Fibroblast of lung (primary cell): ENCODE measurements at regions not wholly inside any gene's neighbourhood (a gene's known extent, or its start where the extent isn't known, plus 50 kb on each side); places are given as distances from the start of the nearest gene placed in this dataset.
A peak's percentile ranks its signal among the peaks of the same experiment; 100 is the strongest.

Experiments
- DNase-seq, 2 donors: peaks; one replicate each; pipeline versions ENCODE4 v3.0.0 to v3.0.0-alpha.2; 2010; ENCODE audit warnings: low read depth in 2 of 2
- H2AFZ ChIP-seq: 2 replicates; pipeline ENCODE4 v1.5.1; 2012; ENCODE audit warnings: low read length, control low read depth, inconsistent platforms
- H3K27ac ChIP-seq: 2 replicates; pipeline ENCODE4 v1.5.1; 2011; ENCODE audit warnings: low read length, control low read depth; ENCODE audit not compliant: insufficient read depth
- H3K27me3 ChIP-seq: 2 replicates; pipeline ENCODE4 v1.5.1; 2011; ENCODE audit warnings: mild to moderate bottlenecking, low read length; ENCODE audit not compliant: control insufficient read depth, insufficient read depth
- H3K36me3 ChIP-seq: 2 replicates; pipeline ENCODE4 v1.5.1; 2011; ENCODE audit warnings: low read length; ENCODE audit not compliant: control insufficient read depth, insufficient read depth
- H3K4me1 ChIP-seq: 2 replicates; pipeline ENCODE4 v1.5.1; 2011; ENCODE audit warnings: low read length; ENCODE audit not compliant: control insufficient read depth, insufficient read depth; ENCODE audit errors: extremely low read depth
- H3K4me2 ChIP-seq: 2 replicates; pipeline ENCODE4 v1.5.1; 2011; ENCODE audit warnings: low read length, control low read depth; ENCODE audit not compliant: insufficient read depth; ENCODE audit errors: extremely low read depth
- H3K4me3 ChIP-seq, 4 experiments: fragments of 200-600 bp in 1 of 4; sonication (generic) in 1 of 4; replicated peaks in 1 of 4; 2 replicates each; pipeline ENCODE4 v1.5.1; 2011 to 2016; ENCODE audit warnings: low read length in 4 of 4, low read depth in 3 of 4, mild to moderate bottlenecking in 3 of 4, control low read depth in 2 of 4, inconsistent platforms in 1 of 4, mixed read lengths in 1 of 4; ENCODE audit not compliant: insufficient read depth in 1 of 4; ENCODE audit errors: control extremely low read depth in 1 of 4
- H3K79me2 ChIP-seq: 2 replicates; pipeline ENCODE4 v1.5.1; 2012; ENCODE audit warnings: mild to moderate bottlenecking, low read length, inconsistent platforms; ENCODE audit not compliant: control insufficient read depth, insufficient read depth
- H3K9ac ChIP-seq: 2 replicates; pipeline ENCODE4 v1.5.1; 2011; ENCODE audit warnings: mild to moderate bottlenecking, low read length, control low read depth; ENCODE audit not compliant: insufficient read depth
- H3K9me3 ChIP-seq: 2 replicates; pipeline ENCODE4 v1.5.1; 2012; ENCODE audit warnings: low read depth, low read length; ENCODE audit not compliant: control insufficient read depth, insufficient read depth
- H4K20me1 ChIP-seq: 2 replicates; pipeline ENCODE4 v1.5.1; 2011; ENCODE audit warnings: low read length; ENCODE audit not compliant: control insufficient read depth, insufficient read depth; ENCODE audit errors: extremely low read depth
- EZH2 ChIP-seq: IDR thresholded peaks from 2 replicates; pipeline ENCODE4 v1.5.1; 2012; ENCODE audit warnings: low read length, control low read depth, mild to moderate bottlenecking; ENCODE audit errors: missing control alignments
- TF ChIP-seq, protein P1 (sequence below), 2 donors: IDR thresholded peaks in 1 of 2; conservative IDR thresholded peaks in 1 of 2; 1 replicate in 1 of 2; 2 replicates in 1 of 2; pipeline ENCODE4 v1.5.1; 2011 to 2012; ENCODE audit warnings: low read length in 2 of 2, control low read depth in 1 of 2, inconsistent platforms in 1 of 2, low read depth in 1 of 2, mild to moderate bottlenecking in 1 of 2

DNA sequence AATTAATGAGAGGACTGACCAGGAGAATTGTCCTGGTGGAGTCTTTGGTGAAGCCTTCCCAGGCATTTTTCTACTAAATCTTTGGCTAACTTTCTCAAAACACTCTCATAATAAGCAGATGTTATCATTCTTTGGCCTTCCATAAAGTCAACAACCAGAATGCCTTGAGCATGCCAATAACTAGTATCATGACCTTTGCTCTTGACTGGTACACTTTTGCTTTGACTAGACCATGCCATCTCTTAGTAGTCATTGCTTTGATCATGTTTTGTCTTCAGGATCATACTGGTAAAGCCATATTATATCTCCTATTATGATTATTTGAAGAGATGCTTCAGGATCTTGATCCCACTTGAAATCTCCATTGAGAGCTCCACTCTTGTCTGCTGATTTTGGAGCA, 506.9 kb downstream of the ELAVL2 start:
- no peak overlapping the region for H3K4me2 ChIP-seq

DNA sequence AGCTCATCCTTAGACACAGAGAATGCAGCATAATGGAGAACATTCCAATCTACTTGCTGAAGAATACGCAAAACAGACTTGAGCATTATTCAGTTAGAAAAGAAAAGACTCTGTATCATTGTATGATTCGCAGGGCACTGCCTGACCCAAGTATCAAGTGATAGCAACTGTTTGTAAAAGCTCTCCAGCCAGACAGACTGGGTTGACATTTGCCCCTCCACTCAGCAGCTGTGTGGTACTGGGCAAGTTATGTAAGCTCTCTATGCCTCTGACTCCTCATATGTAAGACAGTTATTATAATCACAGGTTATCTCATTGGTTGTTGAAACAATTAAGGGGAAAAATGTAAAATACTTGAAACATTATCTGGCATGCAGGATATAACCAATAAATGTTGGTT, 505.0 kb downstream of the ELAVL2 start:
- Histone ChIP-seq H3K9ac (no peak overlapping the region), H3K4me2 (no peak overlapping the region), H3K9me3 (no peaks in the 10 kb centered on the region), H2AFZ (no peak overlapping the region), H3K79me2 (no peaks in the 10 kb centered on the region), H3K4me3 (no peak overlapping the region), H3K27me3 (no peaks in the 10 kb centered on the region), H4K20me1 (no peaks in the 10 kb centered on the region), H3K4me1 (no peaks in the 10 kb centered on the region), H3K36me3 (no peaks in the 10 kb centered on the region), H3K27ac (no peak overlapping the region)
- TF ChIP-seq, protein P1, sequence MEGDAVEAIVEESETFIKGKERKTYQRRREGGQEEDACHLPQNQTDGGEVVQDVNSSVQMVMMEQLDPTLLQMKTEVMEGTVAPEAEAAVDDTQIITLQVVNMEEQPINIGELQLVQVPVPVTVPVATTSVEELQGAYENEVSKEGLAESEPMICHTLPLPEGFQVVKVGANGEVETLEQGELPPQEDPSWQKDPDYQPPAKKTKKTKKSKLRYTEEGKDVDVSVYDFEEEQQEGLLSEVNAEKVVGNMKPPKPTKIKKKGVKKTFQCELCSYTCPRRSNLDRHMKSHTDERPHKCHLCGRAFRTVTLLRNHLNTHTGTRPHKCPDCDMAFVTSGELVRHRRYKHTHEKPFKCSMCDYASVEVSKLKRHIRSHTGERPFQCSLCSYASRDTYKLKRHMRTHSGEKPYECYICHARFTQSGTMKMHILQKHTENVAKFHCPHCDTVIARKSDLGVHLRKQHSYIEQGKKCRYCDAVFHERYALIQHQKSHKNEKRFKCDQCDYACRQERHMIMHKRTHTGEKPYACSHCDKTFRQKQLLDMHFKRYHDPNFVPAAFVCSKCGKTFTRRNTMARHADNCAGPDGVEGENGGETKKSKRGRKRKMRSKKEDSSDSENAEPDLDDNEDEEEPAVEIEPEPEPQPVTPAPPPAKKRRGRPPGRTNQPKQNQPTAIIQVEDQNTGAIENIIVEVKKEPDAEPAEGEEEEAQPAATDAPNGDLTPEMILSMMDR (conservative IDR thresholded peaks at IDR 0.05 in 1 of 2, IDR thresholded peaks at IDR 0.05 in 1 of 2; ENCODE audit: low read depth in 1 of 2, low read length in 2 of 2), result no peak
- TF ChIP-seq EZH2, result no peak
- no peak for DNase-seq

More for the DNA sequence above, 506.9 kb downstream of the ELAVL2 start:
- H3K27me3 ChIP-seq, result no peaks in the 10 kb centered on the region
- H4K20me1 ChIP-seq, result no peaks in the 10 kb centered on the region
- H3K4me3 ChIP-seq, result no peak overlapping the region
- H3K36me3 ChIP-seq, result no peaks in the 10 kb centered on the region
- no peak overlapping the region for H3K9ac ChIP-seq
- DNase-seq, result no peak
- H3K27ac ChIP-seq, result no peak overlapping the region
- H3K9me3 ChIP-seq, result no peaks in the 10 kb centered on the region
- no peak overlapping the region for H2AFZ ChIP-seq
- TF ChIP-seq EZH2, result no peak
- TF ChIP-seq, protein P1 (conservative IDR thresholded peaks at IDR 0.05 in 1 of 2, IDR thresholded peaks at IDR 0.05 in 1 of 2; ENCODE audit: low read depth in 1 of 2, low read length in 2 of 2), result no peak
- H3K4me1 ChIP-seq, result no peaks in the 10 kb centered on the region
- H3K79me2 ChIP-seq, result no peaks in the 10 kb centered on the region

DNA sequence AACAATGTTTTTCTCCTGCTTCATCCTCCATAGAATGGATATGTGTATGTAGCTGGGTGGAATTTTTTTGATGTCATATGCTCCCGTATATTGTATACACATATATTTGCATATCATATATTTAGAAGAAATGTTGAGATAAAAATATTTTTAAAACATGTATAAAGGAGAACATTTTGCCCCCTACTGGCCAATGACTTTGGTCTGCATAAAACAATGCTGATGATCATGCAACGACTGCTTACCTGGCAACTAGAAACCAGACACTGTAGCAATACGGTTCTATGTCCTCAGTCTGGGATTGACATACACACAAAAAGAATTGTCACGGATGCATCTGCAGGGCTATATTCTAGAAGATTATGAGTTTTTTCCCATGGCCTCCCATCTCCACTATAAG, 503.6 kb downstream of the ELAVL2 start:
- DNase-seq, result no peak
- no peak overlapping the region for H3K9ac ChIP-seq
- H3K79me2 ChIP-seq, result no peaks in the 10 kb centered on the region
- no peaks in the 10 kb centered on the region for H3K4me1 ChIP-seq
- H3K9me3 ChIP-seq, result no peaks in the 10 kb centered on the region
- no peak overlapping the region for H3K4me3 ChIP-seq
- no peak overlapping the region for H3K4me2 ChIP-seq
- TF ChIP-seq EZH2, result no peak
- TF ChIP-seq, protein P1 (conservative IDR thresholded peaks at IDR 0.05 in 1 of 2, IDR thresholded peaks at IDR 0.05 in 1 of 2; ENCODE audit: low read depth in 1 of 2, low read length in 2 of 2), result peak; percentile 3 to 33
- H4K20me1 ChIP-seq, result no peaks in the 10 kb centered on the region
- no peaks in the 10 kb centered on the region for H3K36me3 ChIP-seq
- no peaks in the 10 kb centered on the region for H3K27me3 ChIP-seq
- H2AFZ ChIP-seq, result no peak overlapping the region
- no peak overlapping the region for H3K27ac ChIP-seq
